H9 (cell line): ENCODE measurements at regions not wholly inside any gene's neighbourhood (a gene's known extent, or its start where the extent isn't known, plus 50 kb on each side); places are given as distances from the start of the nearest gene placed in this dataset.

Source experiments
- DNase-seq: peaks from one replicate; pipeline ENCODE4 v3.0.0-alpha.2; 2017
- H2AFZ ChIP-seq: one replicate; pipeline ENCODE4 v1.6.1; 2013; ENCODE audit warnings: mild to moderate bottlenecking, low read length, control low read depth, moderate library complexity
- H2AK5ac ChIP-seq: 2 replicates; pipeline ENCODE4 v1.6.1; 2013; ENCODE audit warnings: low read length, control low read depth, mixed read lengths; ENCODE audit not compliant: insufficient read length
- H2BK120ac ChIP-seq: one replicate; pipeline ENCODE4 v1.6.1; 2013; ENCODE audit warnings: low read depth, mild to moderate bottlenecking, low read length, control low read depth, inconsistent platforms; ENCODE audit not compliant: poor library complexity, severe bottlenecking
- H2BK12ac ChIP-seq: 2 replicates; pipeline ENCODE4 v1.6.1; 2013; ENCODE audit warnings: low read length, control low read depth, mixed read lengths, low read depth; ENCODE audit not compliant: insufficient read length
- H2BK15ac ChIP-seq: 2 replicates; pipeline ENCODE4 v1.6.1; 2013; ENCODE audit warnings: low read depth, low read length, control low read depth
- H2BK20ac ChIP-seq: one replicate; pipeline ENCODE4 v1.6.1; 2013; ENCODE audit warnings: low read depth, mild to moderate bottlenecking, low read length, control low read depth, inconsistent platforms; ENCODE audit not compliant: poor library complexity, severe bottlenecking
- H2BK5ac ChIP-seq: 2 replicates; pipeline ENCODE4 v1.6.1; 2013; ENCODE audit warnings: low read length, control low read depth, mixed read lengths; ENCODE audit not compliant: insufficient read length
- H3K14ac ChIP-seq: 2 replicates; pipeline ENCODE4 v1.6.1; 2013; ENCODE audit warnings: low read length, control low read depth; ENCODE audit not compliant: insufficient read depth
- H3K18ac ChIP-seq: 2 replicates; pipeline ENCODE4 v1.6.1; 2013; ENCODE audit warnings: low read depth, mild to moderate bottlenecking, mixed read lengths, low read length, control low read depth; ENCODE audit not compliant: insufficient read length
- H3K23ac ChIP-seq: 2 replicates; pipeline ENCODE4 v1.6.1; 2013; ENCODE audit warnings: low read length, control low read depth, mixed read lengths, low read depth; ENCODE audit not compliant: insufficient read length
- H3K23me2 ChIP-seq: 2 replicates; pipeline ENCODE4 v1.6.1; 2013; ENCODE audit warnings: low read depth, mild to moderate bottlenecking, mixed read lengths, low read length, control low read depth; ENCODE audit not compliant: insufficient read length, poor library complexity, severe bottlenecking
- H3K27ac ChIP-seq: 2 replicates; pipeline ENCODE4 v1.5.1; 2013; ENCODE audit warnings: low read length, control low read depth, mixed read lengths, low read depth; ENCODE audit not compliant: insufficient read length
- H3K27me3 ChIP-seq: 2 replicates; pipeline ENCODE4 v1.6.1; 2013; ENCODE audit warnings: low read length, control low read depth, inconsistent platforms; ENCODE audit not compliant: insufficient read depth
- H3K4ac ChIP-seq: 2 replicates; pipeline ENCODE4 v1.6.1; 2013; ENCODE audit warnings: low read depth, mild to moderate bottlenecking, control low read depth, inconsistent platforms, low read length, moderate library complexity
- H3K4me1 ChIP-seq: 2 replicates; pipeline ENCODE4 v1.6.1; 2013; ENCODE audit warnings: low read length, control low read depth, inconsistent platforms; ENCODE audit not compliant: insufficient read depth
- H3K4me2 ChIP-seq: 2 replicates; pipeline ENCODE4 v1.6.1; 2013; ENCODE audit warnings: low read length, control low read depth, mixed read lengths; ENCODE audit not compliant: insufficient read length, insufficient read depth
- H3K56ac ChIP-seq: 2 replicates; pipeline ENCODE4 v1.6.1; 2013; ENCODE audit warnings: low read depth, mild to moderate bottlenecking, mixed read lengths, low read length, control low read depth; ENCODE audit not compliant: insufficient read length
- H3K79me1 ChIP-seq: 2 replicates; pipeline ENCODE4 v1.6.1; 2013; ENCODE audit warnings: low read depth, mild to moderate bottlenecking, moderate library complexity, low read length, control low read depth, inconsistent platforms; ENCODE audit not compliant: insufficient read depth, poor library complexity, severe bottlenecking
- H3K79me2 ChIP-seq: 2 replicates; pipeline ENCODE4 v1.6.1; 2013; ENCODE audit warnings: low read length, control low read depth, inconsistent platforms; ENCODE audit not compliant: insufficient read depth
- H3K9ac ChIP-seq: 2 replicates; pipeline ENCODE4 v1.6.1; 2013; ENCODE audit warnings: low read length, control low read depth, mixed read lengths; ENCODE audit not compliant: insufficient read length; ENCODE audit errors: extremely low read depth
- H3K9me3 ChIP-seq: one replicate; pipeline ENCODE4 v1.6.1; 2013; ENCODE audit warnings: low read depth, low read length, inconsistent platforms; ENCODE audit not compliant: control insufficient read depth
- H3T11ph ChIP-seq: one replicate; pipeline ENCODE4 v1.6.1; 2013; ENCODE audit warnings: mild to moderate bottlenecking, low read length, control low read depth, inconsistent platforms
- H4K20me1 ChIP-seq: one replicate; pipeline ENCODE4 v1.6.1; 2013; ENCODE audit not compliant: control insufficient read depth, insufficient read length, insufficient read depth
- H4K5ac ChIP-seq: 2 replicates; pipeline ENCODE4 v1.6.1; 2013; ENCODE audit warnings: low read depth, mild to moderate bottlenecking, mixed read lengths, low read length, control low read depth; ENCODE audit not compliant: insufficient read length
- H4K8ac ChIP-seq: replicated peaks from 2 replicates; pipeline ENCODE4 v1.6.1; 2013; ENCODE audit warnings: low read length, control low read depth, mixed read lengths, low read depth; ENCODE audit not compliant: insufficient read length
- H4K91ac ChIP-seq: 2 replicates; pipeline ENCODE4 v1.6.1; 2013; ENCODE audit warnings: low read depth, mild to moderate bottlenecking, moderate library complexity, mixed read lengths, low read length, control low read depth; ENCODE audit not compliant: insufficient read length
- H3K27ac Mint-ChIP-seq, 3 experiments: 2 replicates in 2 of 3; 3 replicates in 1 of 3; pipeline ENCODE4 v1.8.0; 2020 to 2021; ENCODE audit warnings: mixed read lengths in 3 of 3, mild to moderate bottlenecking in 1 of 3, moderate library complexity in 1 of 3
- H3K27me3 Mint-ChIP-seq: 2 replicates; pipeline ENCODE4 v1.8.0; 2021; ENCODE audit warnings: low read depth, mild to moderate bottlenecking, moderate library complexity, mixed read lengths
- H3K36me3 Mint-ChIP-seq, 3 experiments: 2 replicates in 2 of 3; 3 replicates in 1 of 3; pipeline ENCODE4 v1.8.0; 2020 to 2021; ENCODE audit warnings: low read depth in 3 of 3, mixed read lengths in 3 of 3; ENCODE audit not compliant: insufficient read depth in 1 of 3
- H3K4me1 Mint-ChIP-seq, 2 experiments: 2 replicates each; pipeline ENCODE4 v1.8.0; 2020; ENCODE audit warnings: mixed read lengths in 2 of 2
- H3K4me3 Mint-ChIP-seq, 2 experiments: 2 replicates in 1 of 2; 3 replicates in 1 of 2; pipeline ENCODE4 v1.8.0; 2020 to 2021; ENCODE audit warnings: mild to moderate bottlenecking in 2 of 2, mixed read lengths in 2 of 2, moderate library complexity in 1 of 2
- H3K9me3 Mint-ChIP-seq, 2 experiments: 2 replicates in 1 of 2; 3 replicates in 1 of 2; pipeline ENCODE4 v1.8.0; 2020; ENCODE audit warnings: mild to moderate bottlenecking in 2 of 2, mixed read lengths in 2 of 2, moderate library complexity in 1 of 2
- CTCF ChIP-seq: fragments of 200-600 bp; sonication (generic); conservative IDR thresholded peaks from 3 replicates; pipeline ENCODE4 v1.8.0; 2021; ENCODE audit warnings: antibody characterized with exemption, mild to moderate bottlenecking
- WGBS: extraction: QIAGEN DNeasy Blood & Tissue Kit; methylation state at CpG from one replicate; pipeline ENCODE4 v1.1.7; 2013; ENCODE audit warnings: missing lambda C conversion rate, low lambda C conversion rate, mixed read lengths; ENCODE audit not compliant: insufficient read length; ENCODE audit errors: extremely low coverage; 5-methylcytosine and 5-hydroxymethylcytosine counted together

GRCh38 chr10:49242604-49243003, 54.4 kb upstream of the TMEM273 start:
- H3K23ac ChIP-seq: no peak overlapping the region
- no peak overlapping the region for H4K91ac ChIP-seq
- no peak overlapping the region for H4K5ac ChIP-seq
- H3K27me3 ChIP-seq: peaks cover 15% of the 10 kb centered on the region; the same call in 1 of the 2 replicates
- no peak overlapping the region for H3K14ac ChIP-seq
- Mint-ChIP-seq H3K9me3 (no peaks in the 10 kb centered on the region), H3K4me3 (no peak overlapping the region), H3K36me3 (no peaks in the 10 kb centered on the region), H3K27me3 (peaks cover 89% of the 10 kb centered on the region), H3K27ac (no peak overlapping the region; a peak in 1 of 7 replicates), H3K4me1 (peaks cover 15% of the 10 kb centered on the region in 2 experiments)
- no peak overlapping the region for H2BK15ac ChIP-seq
- no peak overlapping the region for H2AFZ ChIP-seq
- no peaks in the 10 kb centered on the region; the same call in 1 of the 2 replicates for H3K4me1 ChIP-seq
- no peaks in the 10 kb centered on the region for H4K20me1 ChIP-seq
- H2AK5ac ChIP-seq: no peak overlapping the region
- H3K9ac ChIP-seq: no peak overlapping the region
- no peak overlapping the region for H2BK12ac ChIP-seq
- no peaks in the 10 kb centered on the region for H3K79me1 ChIP-seq
- no peak overlapping the region for H2BK20ac ChIP-seq
- H3K4ac ChIP-seq: no peak overlapping the region
- H3K18ac ChIP-seq: no peak overlapping the region
- no peaks in the 10 kb centered on the region for H3K79me2 ChIP-seq
- no peak overlapping the region for H4K8ac ChIP-seq
- WGBS: no CpG with 5 or more reads among the region's 11 CpGs
- no peak overlapping the region for H3K4me2 ChIP-seq
- no peak overlapping the region for H2BK120ac ChIP-seq
- no peak overlapping the region for H2BK5ac ChIP-seq
- H3K23me2 ChIP-seq: no peaks in the 10 kb centered on the region
- no peaks in the 10 kb centered on the region for H3K9me3 ChIP-seq
- H3K56ac ChIP-seq: no peak overlapping the region
- no peak for TF ChIP-seq CTCF
- no peak for DNase-seq
- H3T11ph ChIP-seq: no peak overlapping the region
- H3K27ac ChIP-seq: no peak overlapping the region
